HFF-Myc (cell line): ENCODE measurements at regions not wholly inside any gene's neighbourhood (a gene's known extent, or its start where the extent isn't known, plus 50 kb on each side); places are given as distances from the start of the nearest gene placed in this dataset.

ENCODE experiments used
- DNase-seq: peaks from one replicate; pipeline ENCODE4 v3.0.0-alpha.2; 2011; ENCODE audit warnings: low read depth; ENCODE audit errors: extremely low read depth
- H3K4me3 ChIP-seq: replicated peaks from 2 replicates; pipeline ENCODE4 v1.5.1; 2011; ENCODE audit warnings: low read depth, mild to moderate bottlenecking, control low read depth, low read length
- TF ChIP-seq, protein P1 (sequence below): IDR thresholded peaks from 2 replicates; pipeline ENCODE4 v1.5.1; 2012; ENCODE audit warnings: mild to moderate bottlenecking, low read depth, low read length, control low read depth; ENCODE audit errors: missing control alignments

GRCh38 chr9:13628526-13628925 lies 349.0 kb upstream of the MPDZ start:
- TF ChIP-seq, protein P1, sequence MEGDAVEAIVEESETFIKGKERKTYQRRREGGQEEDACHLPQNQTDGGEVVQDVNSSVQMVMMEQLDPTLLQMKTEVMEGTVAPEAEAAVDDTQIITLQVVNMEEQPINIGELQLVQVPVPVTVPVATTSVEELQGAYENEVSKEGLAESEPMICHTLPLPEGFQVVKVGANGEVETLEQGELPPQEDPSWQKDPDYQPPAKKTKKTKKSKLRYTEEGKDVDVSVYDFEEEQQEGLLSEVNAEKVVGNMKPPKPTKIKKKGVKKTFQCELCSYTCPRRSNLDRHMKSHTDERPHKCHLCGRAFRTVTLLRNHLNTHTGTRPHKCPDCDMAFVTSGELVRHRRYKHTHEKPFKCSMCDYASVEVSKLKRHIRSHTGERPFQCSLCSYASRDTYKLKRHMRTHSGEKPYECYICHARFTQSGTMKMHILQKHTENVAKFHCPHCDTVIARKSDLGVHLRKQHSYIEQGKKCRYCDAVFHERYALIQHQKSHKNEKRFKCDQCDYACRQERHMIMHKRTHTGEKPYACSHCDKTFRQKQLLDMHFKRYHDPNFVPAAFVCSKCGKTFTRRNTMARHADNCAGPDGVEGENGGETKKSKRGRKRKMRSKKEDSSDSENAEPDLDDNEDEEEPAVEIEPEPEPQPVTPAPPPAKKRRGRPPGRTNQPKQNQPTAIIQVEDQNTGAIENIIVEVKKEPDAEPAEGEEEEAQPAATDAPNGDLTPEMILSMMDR = no peak
- no peak for DNase-seq
- H3K4me3 ChIP-seq = no peak overlapping the region

DNA sequence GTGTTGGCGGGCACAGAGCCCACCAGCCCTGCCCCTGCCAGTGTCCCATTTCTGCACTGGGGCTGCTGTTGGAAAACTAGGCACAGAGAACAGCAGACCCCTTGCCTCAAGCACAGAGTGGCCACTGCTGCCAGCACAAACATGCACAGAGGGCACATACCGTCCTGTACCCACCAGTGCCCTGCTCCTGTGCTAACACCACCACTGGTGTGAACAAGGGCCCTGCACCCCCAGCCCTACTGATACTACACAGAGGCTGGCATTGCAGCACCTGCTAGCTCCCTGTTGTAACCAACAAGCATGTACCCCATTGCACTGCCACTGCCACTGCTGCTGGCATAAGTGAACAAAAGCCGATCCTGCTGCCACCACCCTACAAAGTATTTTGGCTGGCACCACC lies 348.0 kb upstream of the MPDZ start:
- H3K4me3 ChIP-seq = no peak overlapping the region
- TF ChIP-seq, protein P1 = no peak
- DNase-seq = no peak

GRCh38 chr9:13627071-13627470 lies 347.6 kb upstream of the MPDZ start:
- H3K4me3 ChIP-seq = no peak overlapping the region

DNA sequence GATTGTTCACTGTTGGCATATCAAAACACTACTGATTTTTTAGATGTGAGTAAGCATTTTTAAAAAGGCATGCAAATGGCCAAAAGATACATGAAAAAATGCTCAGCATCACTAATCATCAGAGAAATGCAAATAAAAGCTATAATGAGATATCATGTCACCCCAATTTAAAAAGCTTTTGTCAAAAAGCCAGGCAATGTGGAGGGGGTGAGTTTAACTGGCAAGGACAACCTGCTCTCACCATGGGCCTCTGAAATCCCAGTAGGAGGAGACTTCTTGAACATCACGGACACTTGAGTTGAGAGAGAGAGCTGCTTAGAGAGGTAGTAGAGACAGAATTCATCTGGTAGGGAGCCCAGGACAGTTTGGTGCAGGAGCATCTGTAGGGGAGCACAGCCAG lies 347.1 kb upstream of the MPDZ start:
- no peak for DNase-seq
- TF ChIP-seq, protein P1 = no peak
- no peak overlapping the region for H3K4me3 ChIP-seq

More at GRCh38 chr9:13627071-13627470, 347.6 kb upstream of the MPDZ start:
- DNase-seq = no peak
- TF ChIP-seq, protein P1 = no peak

- TF ChIP-seq, protein P1 = no peak
- no peak for DNase-seq
- no peak overlapping the region for H3K4me3 ChIP-seq
These were observed 342.5 kb upstream of the MPDZ start for GRCh38 chr9:13621872-13622564.

- TF ChIP-seq, protein P1 = no peak
- no peak for DNase-seq
- no peak overlapping the region for H3K4me3 ChIP-seq
These were observed 337.1 kb upstream of the MPDZ start for GRCh38 chr9:13616491-13617035.
